ENCODE measurements at regions not wholly inside any gene's neighbourhood (a gene's known extent, or its start where the extent isn't known, plus 50 kb on each side); places are given as distances from the start of the nearest gene placed in this dataset.

DNA sequence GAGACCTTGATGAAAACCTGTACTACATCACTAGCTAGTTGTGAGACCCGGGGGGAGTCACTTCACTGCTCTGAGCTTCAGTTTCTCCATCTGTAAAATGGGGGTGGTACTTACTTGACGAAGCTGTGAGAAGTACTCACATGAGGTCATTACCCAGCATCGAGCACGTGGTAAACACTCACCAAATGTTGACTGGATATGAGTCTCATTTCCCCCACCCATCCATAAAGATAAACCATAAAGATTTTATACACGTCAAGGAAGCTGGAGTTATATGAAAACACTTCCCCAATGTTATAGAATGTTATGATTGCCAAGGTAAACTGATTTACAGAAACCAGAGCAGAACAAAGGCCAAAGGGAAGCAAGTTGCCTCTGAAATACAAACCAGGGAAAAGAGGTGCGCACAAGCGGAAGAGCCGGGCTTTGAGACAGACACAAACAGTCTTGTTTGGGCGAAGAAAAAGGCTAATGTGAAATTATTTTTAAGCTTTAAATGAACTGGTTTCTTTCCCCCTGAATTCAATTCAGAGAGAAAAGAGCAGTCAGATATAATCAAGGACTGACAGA, 536.8 kb downstream of the MED13L start:
- peaks cover 27% of the 10 kb centered on the region for H3K27me3 ChIP-seq
- DNase-seq (ENCODE audit: low read depth in 1 of 2, low spot score in 1 of 2), result no peak
- H3K4me3 ChIP-seq, result no peak overlapping the region
- H3K9me3 ChIP-seq (ENCODE audit: low read depth), result no peaks in the 10 kb centered on the region
- H3K27ac ChIP-seq, result no peak overlapping the region
- H3K4me1 ChIP-seq (ENCODE audit: low read depth), result no peaks in the 10 kb centered on the region
- no peaks in the 10 kb centered on the region for H3K36me3 ChIP-seq
- TF ChIP-seq, protein P1, sequence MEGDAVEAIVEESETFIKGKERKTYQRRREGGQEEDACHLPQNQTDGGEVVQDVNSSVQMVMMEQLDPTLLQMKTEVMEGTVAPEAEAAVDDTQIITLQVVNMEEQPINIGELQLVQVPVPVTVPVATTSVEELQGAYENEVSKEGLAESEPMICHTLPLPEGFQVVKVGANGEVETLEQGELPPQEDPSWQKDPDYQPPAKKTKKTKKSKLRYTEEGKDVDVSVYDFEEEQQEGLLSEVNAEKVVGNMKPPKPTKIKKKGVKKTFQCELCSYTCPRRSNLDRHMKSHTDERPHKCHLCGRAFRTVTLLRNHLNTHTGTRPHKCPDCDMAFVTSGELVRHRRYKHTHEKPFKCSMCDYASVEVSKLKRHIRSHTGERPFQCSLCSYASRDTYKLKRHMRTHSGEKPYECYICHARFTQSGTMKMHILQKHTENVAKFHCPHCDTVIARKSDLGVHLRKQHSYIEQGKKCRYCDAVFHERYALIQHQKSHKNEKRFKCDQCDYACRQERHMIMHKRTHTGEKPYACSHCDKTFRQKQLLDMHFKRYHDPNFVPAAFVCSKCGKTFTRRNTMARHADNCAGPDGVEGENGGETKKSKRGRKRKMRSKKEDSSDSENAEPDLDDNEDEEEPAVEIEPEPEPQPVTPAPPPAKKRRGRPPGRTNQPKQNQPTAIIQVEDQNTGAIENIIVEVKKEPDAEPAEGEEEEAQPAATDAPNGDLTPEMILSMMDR (IDR thresholded peaks at IDR 0.05; ENCODE audit: low read depth, low read length), result no peak

DNA sequence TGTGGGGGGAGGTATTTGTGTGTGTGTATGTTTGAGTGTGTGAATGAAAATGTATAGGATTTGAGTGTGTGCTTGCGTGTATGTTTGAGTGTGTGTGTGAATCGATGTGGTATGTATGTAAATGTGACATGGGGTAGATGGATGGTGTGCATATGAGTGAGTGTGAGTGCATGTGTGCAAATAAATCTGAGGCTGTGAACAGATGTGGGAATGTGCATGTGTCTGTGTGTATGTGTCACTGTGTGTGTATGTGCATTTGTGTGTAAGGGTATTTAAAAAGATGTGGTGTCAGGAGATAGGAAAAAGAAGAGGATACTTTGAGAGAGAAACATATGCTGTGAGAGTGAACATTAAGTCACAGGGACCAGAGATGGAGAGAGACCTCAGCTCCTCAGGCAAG, 539.6 kb downstream of the MED13L start:
- Histone ChIP-seq H3K27ac (no peak overlapping the region), H3K36me3 (no peaks in the 10 kb centered on the region), H3K4me3 (no peak overlapping the region), H3K27me3 (peaks cover 19% of the 10 kb centered on the region), H3K4me1 (ENCODE audit: low read depth) (no peaks in the 10 kb centered on the region), H3K9me3 (ENCODE audit: low read depth) (no peaks in the 10 kb centered on the region)
- TF ChIP-seq, protein P1 (IDR thresholded peaks at IDR 0.05; ENCODE audit: low read depth, low read length), result no peak
- DNase-seq (ENCODE audit: low read depth in 1 of 2, low spot score in 1 of 2), result no peak

DNA sequence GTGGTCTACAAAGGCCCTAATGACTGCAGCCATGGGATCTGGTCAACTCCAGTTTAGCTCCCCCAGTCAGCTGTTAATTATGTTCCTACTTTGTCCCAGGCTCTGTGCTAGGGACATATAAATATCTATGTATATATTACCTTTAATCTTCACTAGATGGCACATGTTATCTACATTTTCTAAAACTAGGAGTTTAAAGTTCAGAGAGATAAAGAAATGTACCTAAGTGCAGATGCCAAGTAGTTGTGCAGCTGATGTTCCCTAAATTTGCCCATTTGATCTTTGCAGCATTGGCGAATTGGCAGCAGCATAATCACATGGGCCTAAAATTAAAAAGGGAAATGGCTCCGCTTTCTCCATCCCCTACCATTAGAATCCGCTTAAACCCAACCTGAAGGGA, 541.1 kb downstream of the MED13L start:
- Histone ChIP-seq H3K9me3 (ENCODE audit: low read depth) (no peaks in the 10 kb centered on the region), H3K27me3 (peaks cover 28% of the 10 kb centered on the region), H3K27ac (no peak overlapping the region), H3K4me3 (no peak overlapping the region), H3K4me1 (ENCODE audit: low read depth) (no peaks in the 10 kb centered on the region), H3K36me3 (no peaks in the 10 kb centered on the region)
- DNase-seq (ENCODE audit: low read depth in 1 of 2, low spot score in 1 of 2), result no peak
- TF ChIP-seq, protein P1 (IDR thresholded peaks at IDR 0.05; ENCODE audit: low read depth, low read length), result no peak

DNA sequence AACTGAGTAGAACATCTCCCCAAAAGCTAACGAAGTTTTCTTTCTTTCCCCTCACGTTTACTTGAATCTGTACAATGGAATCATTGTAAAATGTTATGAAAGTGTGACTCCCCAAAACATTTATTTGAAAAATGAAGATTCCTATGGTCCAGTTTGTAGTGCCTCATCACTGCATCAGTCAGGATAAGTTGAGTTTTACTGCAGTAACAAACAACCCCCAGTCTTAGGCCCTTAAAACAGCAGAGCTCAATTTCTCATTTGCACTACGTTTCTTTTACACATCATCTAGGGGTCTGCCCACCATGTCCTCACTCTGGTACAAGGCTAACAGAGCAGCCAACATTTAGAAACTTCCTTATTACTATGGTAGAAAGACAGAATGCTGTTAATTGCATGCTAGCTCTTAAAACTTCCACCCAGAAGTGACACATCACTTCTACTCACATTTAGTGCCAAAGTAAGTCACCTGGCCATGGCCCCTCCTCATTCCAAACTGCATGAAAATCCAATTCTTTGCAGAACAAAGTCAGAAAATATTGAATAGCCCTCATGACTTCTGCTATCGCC, 546.4 kb downstream of the MED13L start:
- no peaks in the 10 kb centered on the region for H3K9me3 ChIP-seq (ENCODE audit: low read depth)
- no peak for DNase-seq (ENCODE audit: low read depth in 1 of 2, low spot score in 1 of 2)
- no peak overlapping the region for H3K27ac ChIP-seq
- H3K4me3 ChIP-seq, result no peak overlapping the region
- no peaks in the 10 kb centered on the region for H3K4me1 ChIP-seq (ENCODE audit: low read depth)
- no peaks in the 10 kb centered on the region for H3K36me3 ChIP-seq
- TF ChIP-seq, protein P1 (IDR thresholded peaks at IDR 0.05; ENCODE audit: low read depth, low read length), result no peak
- H3K27me3 ChIP-seq, result peaks cover 31% of the 10 kb centered on the region

DNA sequence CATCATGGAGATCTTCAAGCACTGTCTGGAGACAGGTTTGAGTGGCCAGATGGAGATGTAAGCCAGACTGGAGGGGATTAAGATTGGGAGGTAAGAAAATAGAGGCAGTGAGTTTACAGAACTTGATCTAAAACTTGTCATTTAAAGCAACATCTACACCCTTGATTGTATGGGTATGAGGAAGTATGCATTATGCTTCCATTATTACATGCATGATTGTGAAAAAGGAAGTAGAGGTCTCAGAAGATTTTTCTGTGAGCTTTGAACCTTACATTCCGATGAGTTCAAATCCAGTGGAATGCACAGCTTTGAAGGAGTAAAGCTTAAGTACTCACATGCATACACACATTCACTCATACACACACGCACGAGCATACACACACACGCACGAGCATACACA, 550.8 kb downstream of the MED13L start:
- H3K36me3 ChIP-seq, result no peaks in the 10 kb centered on the region
- TF ChIP-seq, protein P1 (IDR thresholded peaks at IDR 0.05; ENCODE audit: low read depth, low read length), result no peak
- H3K9me3 ChIP-seq (ENCODE audit: low read depth), result no peaks in the 10 kb centered on the region
- no peak overlapping the region for H3K4me3 ChIP-seq
- H3K27me3 ChIP-seq, result peaks cover 25% of the 10 kb centered on the region
- H3K4me1 ChIP-seq (ENCODE audit: low read depth), result no peaks in the 10 kb centered on the region
- no peak overlapping the region for H3K27ac ChIP-seq
- no peak for DNase-seq (ENCODE audit: low read depth in 1 of 2, low spot score in 1 of 2)
